PC-3 (cell line): ENCODE measurements at regions not wholly inside any gene's neighbourhood (a gene's known extent, or its start where the extent isn't known, plus 50 kb on each side); places are given as distances from the start of the nearest gene placed in this dataset.

ENCODE experiments used
- ATAC-seq: fragments of 200-7000 bp; cut with Tn5 transposase; 2 replicates; pipeline ENCODE4 v1.9.1; 2020; ENCODE audit warnings: mild to moderate bottlenecking, moderate library complexity
- BruUV-seq: library from RNA; stranded (reverse); fragments of 400-500 nt; replicated peaks from 2 replicates; lab custom pipeline; 2021; lab: Mats Ljungman, UMichigan
- CTCF ChIA-PET: fragments of 300-600 bp; sonication (Branson Sonifier 250); formaldehyde crosslinking; loops from one replicate; lab custom pipeline; 2022; ENCODE audit warnings: antibody characterized with exemption; lab: Charles Lee
- POLR2A ChIA-PET: fragments of 300-600 bp; sonication (Branson Sonifier 250); formaldehyde crosslinking; loops from one replicate; lab custom pipeline; 2022; ENCODE audit warnings: antibody characterized with exemption; ENCODE audit not compliant: unreplicated experiment; lab: Charles Lee
- DNase-seq: peaks from one replicate; pipeline ENCODE4 v3.0.0-alpha.2; 2015
- H2AFZ ChIP-seq: fragments of 300-600 bp; sonication (generic); 2 replicates; pipeline ENCODE4 v1.6.0; 2016; ENCODE audit warnings: antibody characterized with exemption, low read length
- H3F3A ChIP-seq: fragments of 300-600 bp; sonication (generic); one replicate; pipeline ENCODE4 v1.6.0; 2017; ENCODE audit warnings: antibody characterized with exemption, low read length, control low read depth, mild to moderate bottlenecking; ENCODE audit not compliant: unreplicated experiment
- H3K27ac ChIP-seq: fragments of 300-600 bp; sonication (generic); 2 replicates; pipeline ENCODE4 v1.5.1; 2016; ENCODE audit warnings: mild to moderate bottlenecking, low read length
- H3K27me3 ChIP-seq: fragments of 300-600 bp; sonication (generic); 2 replicates; pipeline ENCODE4 v1.6.1; 2016; ENCODE audit warnings: low read length, mixed read lengths
- H3K36me3 ChIP-seq: fragments of 300-600 bp; sonication (generic); 2 replicates; pipeline ENCODE4 v1.6.1; 2016; ENCODE audit warnings: low read depth, mixed run types, low read length, mixed read lengths
- H3K4me1 ChIP-seq: fragments of 300-600 bp; sonication (generic); 2 replicates; pipeline ENCODE4 v1.5.1; 2016; ENCODE audit warnings: low read length; ENCODE audit not compliant: insufficient read depth
- H3K4me2 ChIP-seq: fragments of 300-600 bp; sonication (generic); 2 replicates; pipeline ENCODE4 v1.6.0; 2016; ENCODE audit warnings: low read length
- H3K4me3 ChIP-seq: fragments of 300-600 bp; sonication (generic); 2 replicates; pipeline ENCODE4 v1.5.1; 2016; ENCODE audit warnings: mild to moderate bottlenecking, low read length, mixed read lengths
- H3K79me2 ChIP-seq: fragments of 300-600 bp; sonication (generic); 2 replicates; pipeline ENCODE4 v1.6.1; 2017; ENCODE audit warnings: low read length, mixed read lengths
- H3K9ac ChIP-seq: fragments of 300-600 bp; sonication (generic); 2 replicates; pipeline ENCODE4 v1.6.0; 2016; ENCODE audit warnings: mild to moderate bottlenecking, low read length
- H3K9me2 ChIP-seq: fragments of 300-600 bp; sonication (generic); replicated peaks from 2 replicates; pipeline ENCODE4 v1.6.1; 2016; ENCODE audit warnings: mixed run types, low read length, mixed read lengths
- H3K9me3 ChIP-seq: fragments of 300-600 bp; sonication (generic); 2 replicates; pipeline ENCODE4 v1.6.1; 2016; ENCODE audit warnings: low read length, mixed read lengths
- H4K20me1 ChIP-seq: fragments of 300-600 bp; sonication (generic); 2 replicates; pipeline ENCODE4 v1.6.1; 2016; ENCODE audit warnings: low read length, mixed read lengths
- EZH2 ChIP-seq: fragments of 300-600 bp; sonication (generic); IDR thresholded peaks from one replicate; pipeline ENCODE4 v1.6.1; 2017; ENCODE audit warnings: antibody characterized with exemption, mild to moderate bottlenecking, low read length; ENCODE audit not compliant: unreplicated experiment
- EZH2phosphoT487 ChIP-seq: fragments of 300-600 bp; sonication (generic); IDR thresholded peaks from 2 replicates; pipeline ENCODE4 v1.6.1; 2018; ENCODE audit warnings: mild to moderate bottlenecking, antibody characterized with exemption, low read length, borderline replicate concordance
- intact Hi-C: fragments of 100-400 bp; cut with micrococcal nuclease; formaldehyde crosslinking; loops from 2 replicates; pipeline ENCODE4 v1.9.0; 2023
- TF ChIP-seq, protein P1 (sequence below): fragments of 300-600 bp; sonication (generic); conservative IDR thresholded peaks from 2 replicates; pipeline ENCODE4 v1.5.1; 2017; ENCODE audit warnings: antibody characterized with exemption, low read depth, mild to moderate bottlenecking, low read length

DNA sequence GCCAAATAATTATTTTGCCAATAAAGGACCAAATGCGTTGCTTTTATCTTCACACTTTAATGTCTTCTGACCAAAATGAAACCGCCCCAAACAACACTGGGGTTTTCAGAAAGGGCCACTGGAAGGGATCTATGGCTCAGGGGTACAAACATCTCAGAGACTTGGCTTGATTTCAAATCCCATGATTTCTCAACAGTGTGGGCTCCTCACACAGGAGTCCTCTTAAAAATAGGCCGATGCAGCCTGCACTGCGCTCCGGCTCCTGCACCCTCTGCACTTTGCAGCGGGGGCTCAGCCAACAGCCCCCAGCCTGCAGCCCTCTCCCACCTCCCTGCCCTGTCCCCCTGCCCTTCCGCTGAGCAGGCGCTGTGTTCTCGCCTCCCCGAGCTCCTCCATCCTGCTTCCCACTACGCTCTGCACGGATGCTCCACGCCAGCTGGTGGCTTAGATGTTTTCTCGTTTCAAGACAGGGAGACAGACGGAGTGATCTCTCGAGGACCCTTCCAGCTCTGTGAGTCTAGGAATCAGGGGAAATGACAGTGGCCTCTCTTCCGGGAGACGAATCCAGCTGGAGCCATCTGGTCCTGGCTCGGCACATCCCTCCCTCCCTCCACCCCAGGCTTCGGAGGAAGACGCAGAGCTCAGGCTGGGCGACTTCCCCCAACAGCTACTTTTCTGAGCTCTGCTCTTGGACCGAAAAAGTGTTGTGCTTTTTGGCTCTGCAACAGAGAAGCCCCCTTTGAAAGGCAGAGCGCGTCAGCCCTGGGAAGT, 71.4 kb downstream of the KCNF1 start:
- H3K27ac ChIP-seq = no peak overlapping the region
- no peak for ATAC-seq
- no TSS peak for BruUV-seq
- H3K4me2 ChIP-seq = no peak overlapping the region
- no peaks in the 10 kb centered on the region for H3K4me1 ChIP-seq
- no peak for DNase-seq
- intact Hi-C loops = no loop called here
- ChIA-PET CTCF (no interaction called here), POLR2A (no interaction called here)
- peaks cover 20% of the 10 kb centered on the region for H3K27me3 ChIP-seq
- no peak overlapping the region for H3K4me3 ChIP-seq
- no peaks in the 10 kb centered on the region for H3K79me2 ChIP-seq
- no peak for TF ChIP-seq EZH2phosphoT487
- no peaks in the 10 kb centered on the region for H4K20me1 ChIP-seq
- no peaks in the 10 kb centered on the region for H3K9me3 ChIP-seq
- H2AFZ ChIP-seq = no peak overlapping the region
- no peaks in the 10 kb centered on the region for H3K36me3 ChIP-seq
- H3K9ac ChIP-seq = no peak overlapping the region
- no peaks in the 10 kb centered on the region for H3K9me2 ChIP-seq
- no peaks in the 10 kb centered on the region for H3F3A ChIP-seq

GRCh38 chr2:10983711-10984110, 72.0 kb downstream of the KCNF1 start:
- H3K4me2 ChIP-seq = no peak overlapping the region
- H3K27me3 ChIP-seq = peaks cover 14% of the 10 kb centered on the region
- BruUV-seq = no TSS peak
- H3K79me2 ChIP-seq = no peaks in the 10 kb centered on the region
- TF ChIP-seq, protein P1, sequence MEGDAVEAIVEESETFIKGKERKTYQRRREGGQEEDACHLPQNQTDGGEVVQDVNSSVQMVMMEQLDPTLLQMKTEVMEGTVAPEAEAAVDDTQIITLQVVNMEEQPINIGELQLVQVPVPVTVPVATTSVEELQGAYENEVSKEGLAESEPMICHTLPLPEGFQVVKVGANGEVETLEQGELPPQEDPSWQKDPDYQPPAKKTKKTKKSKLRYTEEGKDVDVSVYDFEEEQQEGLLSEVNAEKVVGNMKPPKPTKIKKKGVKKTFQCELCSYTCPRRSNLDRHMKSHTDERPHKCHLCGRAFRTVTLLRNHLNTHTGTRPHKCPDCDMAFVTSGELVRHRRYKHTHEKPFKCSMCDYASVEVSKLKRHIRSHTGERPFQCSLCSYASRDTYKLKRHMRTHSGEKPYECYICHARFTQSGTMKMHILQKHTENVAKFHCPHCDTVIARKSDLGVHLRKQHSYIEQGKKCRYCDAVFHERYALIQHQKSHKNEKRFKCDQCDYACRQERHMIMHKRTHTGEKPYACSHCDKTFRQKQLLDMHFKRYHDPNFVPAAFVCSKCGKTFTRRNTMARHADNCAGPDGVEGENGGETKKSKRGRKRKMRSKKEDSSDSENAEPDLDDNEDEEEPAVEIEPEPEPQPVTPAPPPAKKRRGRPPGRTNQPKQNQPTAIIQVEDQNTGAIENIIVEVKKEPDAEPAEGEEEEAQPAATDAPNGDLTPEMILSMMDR = no peak
- no peak for TF ChIP-seq EZH2phosphoT487
- no peak for TF ChIP-seq EZH2
- POLR2A ChIA-PET = no interaction called here
- H2AFZ ChIP-seq = no peak overlapping the region
- H4K20me1 ChIP-seq = no peaks in the 10 kb centered on the region
- no peak for ATAC-seq
- no peaks in the 10 kb centered on the region for H3K9me3 ChIP-seq
- H3K4me3 ChIP-seq = no peak overlapping the region
- no peaks in the 10 kb centered on the region for H3K4me1 ChIP-seq
- no peak overlapping the region for H3K9ac ChIP-seq
- DNase-seq = no peak
- CTCF ChIA-PET = no interaction called here
- no peaks in the 10 kb centered on the region for H3K9me2 ChIP-seq
- no peaks in the 10 kb centered on the region for H3F3A ChIP-seq
- no peak overlapping the region for H3K27ac ChIP-seq
- intact Hi-C loops = no loop called here
- H3K36me3 ChIP-seq = no peaks in the 10 kb centered on the region

- no peaks in the 10 kb centered on the region for H4K20me1 ChIP-seq
- TF ChIP-seq EZH2 = no peak
- TF ChIP-seq, protein P1 = no peak
- no peak for TF ChIP-seq EZH2phosphoT487
- H2AFZ ChIP-seq = no peak overlapping the region
- no peaks in the 10 kb centered on the region for H3K4me1 ChIP-seq
- ChIA-PET POLR2A (no interaction called here), CTCF (no interaction called here)
- H3K9ac ChIP-seq = no peak overlapping the region
- BruUV-seq = no TSS peak
- ATAC-seq (no peak), DNase-seq (no peak)
- H3K4me2 ChIP-seq = no peak overlapping the region
- intact Hi-C loops = no loop called here
- H3K79me2 ChIP-seq = no peaks in the 10 kb centered on the region
- no peak overlapping the region for H3K4me3 ChIP-seq
- H3K9me2 ChIP-seq = no peaks in the 10 kb centered on the region
- H3K27ac ChIP-seq = no peak overlapping the region
- no peaks in the 10 kb centered on the region for H3F3A ChIP-seq
- H3K27me3 ChIP-seq = peaks cover 6% of the 10 kb centered on the region; the same call in 1 of the 2 replicates
- H3K36me3 ChIP-seq = no peaks in the 10 kb centered on the region
- no peaks in the 10 kb centered on the region for H3K9me3 ChIP-seq
These were observed 72.8 kb downstream of the KCNF1 start for GRCh38 chr2:10984418-10985135.
